Smooth muscle cell (in vitro differentiated cells): ENCODE measurements at regions not wholly inside any gene's neighbourhood (a gene's known extent, or its start where the extent isn't known, plus 50 kb on each side); places are given as distances from the start of the nearest gene placed in this dataset.

Experiments
- DNase-seq: peaks from one replicate; lab custom pipeline; 2025; ENCODE audit not compliant: unreplicated experiment; lab: John Stamatoyannopoulos, UW
- H2AFZ ChIP-seq: fragments of 200-600 bp; sonication (generic); 2 replicates; pipeline ENCODE4 v1.6.0; 2016; ENCODE audit warnings: antibody characterized with exemption, low read depth, mild to moderate bottlenecking
- H3F3A ChIP-seq: fragments of 200-600 bp; sonication (generic); 2 replicates; pipeline ENCODE4 v1.6.0; 2017; ENCODE audit warnings: antibody characterized with exemption, low read depth
- H3K27ac ChIP-seq: fragments of 200-600 bp; sonication (generic); 2 replicates; pipeline ENCODE4 v1.5.1; 2016; ENCODE audit warnings: low read depth, mild to moderate bottlenecking
- H3K27me3 ChIP-seq: fragments of 200-600 bp; sonication (generic); 2 replicates; pipeline ENCODE4 v1.6.1; 2016; ENCODE audit warnings: low read depth, mild to moderate bottlenecking
- H3K36me3 ChIP-seq: fragments of 200-600 bp; sonication (generic); 2 replicates; pipeline ENCODE4 v1.5.1; 2016; ENCODE audit warnings: low read depth
- H3K4me1 ChIP-seq: fragments of 200-600 bp; sonication (generic); 2 replicates; pipeline ENCODE4 v1.5.1; 2016; ENCODE audit warnings: low read depth
- H3K4me2 ChIP-seq: fragments of 200-600 bp; sonication (generic); 2 replicates; pipeline ENCODE4 v1.6.0; 2016; ENCODE audit warnings: mild to moderate bottlenecking
- H3K4me3 ChIP-seq: fragments of 200-600 bp; sonication (generic); 2 replicates; pipeline ENCODE4 v1.5.1; 2016; ENCODE audit warnings: mild to moderate bottlenecking
- H3K79me2 ChIP-seq: fragments of 200-600 bp; sonication (generic); 2 replicates; pipeline ENCODE4 v1.6.0; 2016; ENCODE audit warnings: low read depth, mild to moderate bottlenecking
- H3K9ac ChIP-seq: fragments of 200-600 bp; sonication (generic); 2 replicates; pipeline ENCODE4 v1.6.0; 2016; ENCODE audit warnings: low read depth
- H3K9me3 ChIP-seq: fragments of 200-600 bp; sonication (generic); replicated peaks from 2 replicates; pipeline ENCODE4 v1.5.1; 2016; ENCODE audit warnings: low read depth
- H4K20me1 ChIP-seq: fragments of 200-600 bp; sonication (generic); 2 replicates; pipeline ENCODE4 v1.6.0; 2016; ENCODE audit warnings: low read depth
- WGBS: methylation state at CpG from one replicate; pipeline ENCODE4 v1.1.7; 2016; ENCODE audit warnings: low lambda C conversion rate; 5-methylcytosine and 5-hydroxymethylcytosine counted together
- TF ChIP-seq, protein P1 (sequence below): fragments of 200-600 bp; sonication (generic); IDR thresholded peaks from 2 replicates; pipeline ENCODE4 v1.5.1; 2017; ENCODE audit warnings: borderline replicate concordance, mild to moderate bottlenecking, antibody characterized with exemption; ENCODE audit not compliant: insufficient read depth, poor library complexity, severe bottlenecking

DNA sequence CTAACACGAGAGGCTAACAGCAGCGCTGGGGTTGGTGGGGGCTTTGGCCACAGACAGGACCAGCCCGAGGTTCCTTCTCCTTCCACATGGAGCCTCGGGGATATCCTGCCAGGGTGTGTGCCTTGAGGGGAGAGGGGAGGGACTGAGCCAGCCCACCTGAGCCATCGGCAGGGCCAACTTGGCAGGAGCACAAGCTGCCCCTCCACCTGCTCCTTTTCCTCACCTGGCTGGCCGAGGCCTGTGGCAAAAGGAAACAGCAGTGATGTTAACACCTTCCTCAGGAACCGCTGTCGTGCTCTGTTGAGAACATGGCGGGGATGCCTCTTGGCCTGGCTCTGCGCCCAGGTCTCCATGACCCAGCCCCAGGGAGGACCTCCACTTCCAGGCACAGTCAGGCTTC is 255.1 kb upstream of the PPP2R2D start:
- 93% methylated on average over 10 of the region's 10 CpGs for WGBS
- Histone ChIP-seq H3K4me3 (no peak overlapping the region), H3K27ac (no peak overlapping the region), H3K9me3 (no peaks in the 10 kb centered on the region), H3F3A (no peaks in the 10 kb centered on the region), H3K4me2 (no peak overlapping the region), H3K27me3 (peaks cover 3% of the 10 kb centered on the region), H4K20me1 (no peaks in the 10 kb centered on the region), H3K36me3 (no peaks in the 10 kb centered on the region), H2AFZ (no peak overlapping the region), H3K4me1 (no peaks in the 10 kb centered on the region), H3K79me2 (no peaks in the 10 kb centered on the region), H3K9ac (no peak overlapping the region)
- DNase-seq = no peak
- TF ChIP-seq, protein P1, sequence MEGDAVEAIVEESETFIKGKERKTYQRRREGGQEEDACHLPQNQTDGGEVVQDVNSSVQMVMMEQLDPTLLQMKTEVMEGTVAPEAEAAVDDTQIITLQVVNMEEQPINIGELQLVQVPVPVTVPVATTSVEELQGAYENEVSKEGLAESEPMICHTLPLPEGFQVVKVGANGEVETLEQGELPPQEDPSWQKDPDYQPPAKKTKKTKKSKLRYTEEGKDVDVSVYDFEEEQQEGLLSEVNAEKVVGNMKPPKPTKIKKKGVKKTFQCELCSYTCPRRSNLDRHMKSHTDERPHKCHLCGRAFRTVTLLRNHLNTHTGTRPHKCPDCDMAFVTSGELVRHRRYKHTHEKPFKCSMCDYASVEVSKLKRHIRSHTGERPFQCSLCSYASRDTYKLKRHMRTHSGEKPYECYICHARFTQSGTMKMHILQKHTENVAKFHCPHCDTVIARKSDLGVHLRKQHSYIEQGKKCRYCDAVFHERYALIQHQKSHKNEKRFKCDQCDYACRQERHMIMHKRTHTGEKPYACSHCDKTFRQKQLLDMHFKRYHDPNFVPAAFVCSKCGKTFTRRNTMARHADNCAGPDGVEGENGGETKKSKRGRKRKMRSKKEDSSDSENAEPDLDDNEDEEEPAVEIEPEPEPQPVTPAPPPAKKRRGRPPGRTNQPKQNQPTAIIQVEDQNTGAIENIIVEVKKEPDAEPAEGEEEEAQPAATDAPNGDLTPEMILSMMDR = no peak

DNA sequence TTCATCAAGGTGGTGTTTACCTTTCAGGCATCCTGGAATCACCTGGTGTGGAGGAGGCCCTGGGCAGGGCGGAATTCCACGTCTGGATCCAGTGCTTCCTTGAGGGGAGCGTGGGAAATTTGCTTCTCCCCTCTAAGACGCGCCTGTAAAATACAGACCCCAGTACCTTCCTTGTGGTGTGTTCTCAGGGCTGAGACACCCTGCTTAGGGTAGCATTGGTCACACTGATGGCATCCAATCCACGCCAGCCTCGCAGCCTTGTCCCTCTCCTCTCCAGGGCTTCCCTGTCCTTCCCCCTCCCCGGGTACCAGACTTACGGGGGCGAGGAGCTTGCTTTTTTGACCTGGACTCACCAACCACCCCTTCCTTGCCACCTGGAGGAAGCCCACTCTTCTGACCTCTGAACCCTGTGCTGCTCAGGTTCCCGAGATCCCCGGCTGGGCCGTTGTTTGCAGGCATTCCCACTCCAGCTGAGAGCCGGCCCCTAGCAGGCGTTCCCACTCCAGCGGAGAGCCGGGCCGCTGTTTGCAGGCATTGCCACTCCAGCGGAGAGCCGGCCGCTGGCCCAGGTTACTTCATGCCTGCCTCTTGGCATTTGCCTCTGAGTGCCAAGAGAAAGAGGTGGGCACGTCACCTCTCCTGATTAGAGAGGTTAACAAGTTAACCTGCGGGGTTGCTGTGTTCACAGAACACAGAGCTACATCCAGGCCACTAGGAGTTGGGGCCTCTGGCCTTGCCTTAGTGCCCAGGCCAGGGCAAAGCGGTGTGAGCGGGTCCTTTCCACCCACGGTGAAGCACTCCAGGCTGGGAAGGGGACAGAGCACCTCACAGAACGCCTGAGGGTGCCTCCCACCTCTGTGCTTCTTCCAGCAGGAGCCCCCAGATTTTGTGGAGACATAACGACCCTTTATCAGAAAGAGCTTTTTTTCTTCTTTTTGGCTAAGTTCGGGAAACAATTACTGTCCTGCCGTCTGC is 254.0 kb upstream of the PPP2R2D start:
- Histone ChIP-seq H3K9ac (no peak overlapping the region), H3K27ac (no peak overlapping the region), H3K4me1 (peaks cover 1% of the 10 kb centered on the region), H3K79me2 (no peaks in the 10 kb centered on the region), H4K20me1 (no peaks in the 10 kb centered on the region), H3F3A (no peaks in the 10 kb centered on the region), H3K27me3 (peaks cover 9% of the 10 kb centered on the region), H3K36me3 (no peaks in the 10 kb centered on the region), H3K4me2 (no peak overlapping the region), H3K9me3 (no peaks in the 10 kb centered on the region), H2AFZ (no peak overlapping the region), H3K4me3 (no peak overlapping the region)
- TF ChIP-seq, protein P1 = no peak
- no peak for DNase-seq
- WGBS = 88% methylated on average over 30 of the region's 30 CpGs

DNA sequence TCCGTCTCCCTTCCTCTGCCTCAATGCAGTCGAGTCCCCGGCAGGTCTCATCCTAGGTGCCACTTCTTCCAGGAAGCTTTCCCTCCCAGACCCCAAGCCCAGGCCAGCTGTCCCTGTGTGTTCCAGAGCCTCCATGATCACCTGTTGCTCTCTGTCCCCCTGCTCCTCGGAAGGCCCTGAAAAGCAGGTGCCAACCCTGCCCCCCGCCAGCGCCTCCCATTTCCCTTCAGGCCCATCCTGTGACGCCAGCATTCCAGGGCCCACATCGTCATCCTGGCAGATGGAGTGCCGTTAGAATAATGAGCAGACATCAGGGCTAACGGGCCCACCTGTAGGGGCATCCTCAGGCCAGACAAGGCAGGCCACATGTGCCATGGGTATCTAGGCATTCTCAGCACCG is 253.0 kb upstream of the PPP2R2D start:
- WGBS = 78% methylated on average over 11 of the region's 11 CpGs
- Histone ChIP-seq H3K4me2 (no peak overlapping the region), H2AFZ (no peak overlapping the region), H3F3A (no peaks in the 10 kb centered on the region), H3K4me3 (no peak overlapping the region), H3K9me3 (no peaks in the 10 kb centered on the region), H3K27ac (no peak overlapping the region), H3K36me3 (no peaks in the 10 kb centered on the region), H3K9ac (no peak overlapping the region), H3K79me2 (no peaks in the 10 kb centered on the region), H3K27me3 (peaks cover 18% of the 10 kb centered on the region), H3K4me1 (peaks cover 6% of the 10 kb centered on the region), H4K20me1 (no peaks in the 10 kb centered on the region)
- TF ChIP-seq, protein P1 = no peak
- no peak for DNase-seq
